B cell (primary cell): ENCODE measurements at regions not wholly inside any gene's neighbourhood (a gene's known extent, or its start where the extent isn't known, plus 50 kb on each side); places are given as distances from the start of the nearest gene placed in this dataset.

ENCODE experiments used
- ATAC-seq: fragments of 200-7000 bp; cut with Tn5 transposase; one replicate; pipeline ENCODE4 v1.10.0; 2021; ENCODE audit warnings: low read depth, mild to moderate bottlenecking, moderate number of reproducible peaks, moderate library complexity
- CTCF ChIA-PET: fragments of 350-600 bp; sonication (Branson Sonifier 250); formaldehyde crosslinking; loops from one replicate; lab custom pipeline; 2021; ENCODE audit warnings: antibody characterized with exemption, inconsistent platforms; lab: Charles Lee
- POLR2A ChIA-PET: fragments of 350-600 bp; sonication (Branson Sonifier 250); formaldehyde crosslinking; loops from one replicate; lab custom pipeline; 2021; ENCODE audit warnings: antibody characterized with exemption; lab: Charles Lee
- DNase-seq: peaks from one replicate; pipeline ENCODE4 v3.0.0; 2013
- H2AFZ ChIP-seq: 2 replicates; pipeline ENCODE4 v1.6.1; 2012; ENCODE audit warnings: mild to moderate bottlenecking, low read depth, low read length; ENCODE audit not compliant: insufficient read depth, poor library complexity, severe bottlenecking
- H3K27ac ChIP-seq, 2 donors: 1 replicate in 1 of 2; 2 replicates in 1 of 2; pipeline ENCODE4 v1.5.1; 2012 to 2013; ENCODE audit warnings: low read length in 2 of 2, mild to moderate bottlenecking in 2 of 2, moderate library complexity in 1 of 2
- H3K27me3 ChIP-seq, 4 experiments: fragments of 200-600 bp in 1 of 4; sonication (generic) in 1 of 4; replicated peaks in 1 of 4; 1 replicate in 2 of 4; 2 replicates in 2 of 4; pipeline versions ENCODE4 v1.6.1 to v1.7.0; 2013 to 2016; ENCODE audit warnings: low read length in 3 of 4, mild to moderate bottlenecking in 2 of 4, mixed read lengths in 1 of 4, moderate library complexity in 1 of 4; ENCODE audit not compliant: insufficient read depth in 4 of 4, control insufficient read depth in 3 of 4; ENCODE audit errors: control extremely low read depth in 1 of 4
- H3K36me3 ChIP-seq, 2 experiments: replicated peaks in 1 of 2; 1 replicate in 1 of 2; 2 replicates in 1 of 2; pipeline versions ENCODE4 v1.6.1 to v1.7.1; 2013; ENCODE audit warnings: low read length in 1 of 2; ENCODE audit not compliant: insufficient read depth in 2 of 2, control insufficient read depth in 1 of 2; ENCODE audit errors: control extremely low read depth in 1 of 2, extremely low read depth in 1 of 2
- H3K4me1 ChIP-seq, 2 donors: fragments of 200-600 bp in 1 of 2; sonication (generic) in 1 of 2; 1 replicate in 1 of 2; 2 replicates in 1 of 2; pipeline versions ENCODE4 v1.5.1 to v1.6.1; 2013 to 2017; ENCODE audit warnings: low read length in 2 of 2; ENCODE audit not compliant: control insufficient read depth in 2 of 2, insufficient read depth in 2 of 2
- H3K4me2 ChIP-seq: replicated peaks from 2 replicates; pipeline ENCODE3; 2012; ENCODE audit warnings: mild to moderate bottlenecking, low read depth, low read length; ENCODE audit not compliant: poor library complexity, severe bottlenecking
- H3K4me3 ChIP-seq, 5 experiments: fragments of 200-600 bp in 1 of 5; sonication (generic) in 1 of 5; 1 replicate in 3 of 5; 2 replicates in 2 of 5; pipeline versions ENCODE4 v1.5.1 to v1.7.0; 2011 to 2016; ENCODE audit warnings: low read length in 4 of 5, mild to moderate bottlenecking in 4 of 5, low read depth in 2 of 5, control low read depth in 1 of 5, moderate library complexity in 1 of 5; ENCODE audit not compliant: insufficient read depth in 1 of 5; ENCODE audit errors: control extremely low read depth in 1 of 5, extremely low read depth in 1 of 5
- H3K79me2 ChIP-seq: fragments of 200-600 bp; sonication (generic); one replicate; pipeline ENCODE4 v1.6.0; 2016; ENCODE audit warnings: low read length; ENCODE audit not compliant: control insufficient read depth, insufficient read depth
- H3K9ac ChIP-seq: fragments of 200-600 bp; sonication (generic); 2 replicates; pipeline ENCODE4 v1.6.1; 2017; ENCODE audit warnings: mild to moderate bottlenecking, low read length, moderate library complexity
- H3K9me3 ChIP-seq, 3 donors: one replicate each; pipeline versions ENCODE4 v1.6.1 to v1.7.1; 2013; ENCODE audit warnings: low read length in 2 of 3; ENCODE audit not compliant: control insufficient read depth in 2 of 3, insufficient read depth in 1 of 3; ENCODE audit errors: control extremely low read depth in 1 of 3
- H4K20me1 ChIP-seq: 2 replicates; pipeline ENCODE4 v1.6.0; 2012; ENCODE audit warnings: mild to moderate bottlenecking, low read length; ENCODE audit not compliant: insufficient read depth, control insufficient read depth, poor library complexity, severe bottlenecking
- H3K27ac Mint-ChIP-seq: one replicate; pipeline ENCODE4 v1.8.0; 2021; ENCODE audit warnings: mixed read lengths
- H3K27me3 Mint-ChIP-seq: one replicate; pipeline ENCODE4 v1.8.0; 2021; ENCODE audit warnings: mixed read lengths
- H3K4me1 Mint-ChIP-seq: one replicate; pipeline ENCODE4 v1.8.0; 2021; ENCODE audit warnings: mixed read lengths
- H3K4me3 Mint-ChIP-seq: one replicate; pipeline ENCODE4 v1.8.0; 2021; ENCODE audit warnings: mixed read lengths
- H3K9me3 Mint-ChIP-seq: one replicate; pipeline ENCODE4 v1.8.0; 2022; ENCODE audit warnings: mixed read lengths; ENCODE audit not compliant: insufficient read depth
- EZH2 ChIP-seq: IDR thresholded peaks from 2 replicates; pipeline ENCODE4 v1.6.1; 2012; ENCODE audit warnings: borderline replicate concordance, low read depth, mild to moderate bottlenecking, moderate library complexity, low read length; ENCODE audit not compliant: insufficient read depth, poor library complexity, severe bottlenecking
- WGBS: methylation state at CpG from one replicate; pipeline ENCODE4 v1.1.5; 2013; ENCODE audit warnings: missing lambda C conversion rate; ENCODE audit not compliant: insufficient coverage; 5-methylcytosine and 5-hydroxymethylcytosine counted together
- intact Hi-C: fragments of 100-400 bp; cut with micrococcal nuclease; formaldehyde crosslinking; loops from one replicate; pipeline ENCODE4 v1.10.0; 2022
- TF ChIP-seq, protein P1 (sequence below): fragments of 200-600 bp; IDR thresholded peaks from one replicate; pipeline ENCODE4 v1.8.0; 2022; ENCODE audit warnings: antibody characterized with exemption, mild to moderate bottlenecking

DNA sequence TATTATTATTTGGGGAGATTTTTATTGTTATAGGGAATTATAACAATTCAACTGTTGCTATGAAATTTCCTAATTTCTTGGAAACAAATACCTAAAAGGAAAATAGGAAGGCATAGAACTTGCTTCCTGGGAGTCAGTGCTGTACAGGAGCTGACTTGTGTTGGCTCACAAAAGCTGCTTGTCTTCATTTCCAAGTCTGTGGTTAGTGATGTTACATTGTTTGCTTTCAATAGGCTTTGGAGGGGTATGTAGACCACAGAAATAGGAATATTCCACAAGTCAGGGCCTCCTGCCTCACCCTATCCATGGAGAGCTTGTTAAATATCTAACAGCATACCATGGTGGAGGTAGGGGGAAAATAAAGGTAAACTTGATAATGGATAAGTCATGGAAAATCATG, 688.9 kb upstream of the FAM98A start:
- Histone ChIP-seq H3K4me3 (no peak overlapping the region), H3K9me3 (no peaks in the 10 kb centered on the region), H3K9ac (no peak overlapping the region), H4K20me1 (no peaks in the 10 kb centered on the region), H3K36me3 (no peaks in the 10 kb centered on the region), H2AFZ (no peak overlapping the region), H3K27me3 (no peaks in the 10 kb centered on the region), H3K79me2 (no peaks in the 10 kb centered on the region), H3K4me2 (no peak overlapping the region), H3K4me1 (no peaks in the 10 kb centered on the region), H3K27ac (no peak overlapping the region)
- Mint-ChIP-seq H3K27me3 (no peaks in the 10 kb centered on the region), H3K4me3 (no peak overlapping the region), H3K27ac (no peak overlapping the region), H3K9me3 (peaks cover 2% of the 10 kb centered on the region), H3K4me1 (no peaks in the 10 kb centered on the region)
- POLR2A ChIA-PET = no interaction called here
- TF ChIP-seq EZH2 = no peak
- TF ChIP-seq, protein P1, sequence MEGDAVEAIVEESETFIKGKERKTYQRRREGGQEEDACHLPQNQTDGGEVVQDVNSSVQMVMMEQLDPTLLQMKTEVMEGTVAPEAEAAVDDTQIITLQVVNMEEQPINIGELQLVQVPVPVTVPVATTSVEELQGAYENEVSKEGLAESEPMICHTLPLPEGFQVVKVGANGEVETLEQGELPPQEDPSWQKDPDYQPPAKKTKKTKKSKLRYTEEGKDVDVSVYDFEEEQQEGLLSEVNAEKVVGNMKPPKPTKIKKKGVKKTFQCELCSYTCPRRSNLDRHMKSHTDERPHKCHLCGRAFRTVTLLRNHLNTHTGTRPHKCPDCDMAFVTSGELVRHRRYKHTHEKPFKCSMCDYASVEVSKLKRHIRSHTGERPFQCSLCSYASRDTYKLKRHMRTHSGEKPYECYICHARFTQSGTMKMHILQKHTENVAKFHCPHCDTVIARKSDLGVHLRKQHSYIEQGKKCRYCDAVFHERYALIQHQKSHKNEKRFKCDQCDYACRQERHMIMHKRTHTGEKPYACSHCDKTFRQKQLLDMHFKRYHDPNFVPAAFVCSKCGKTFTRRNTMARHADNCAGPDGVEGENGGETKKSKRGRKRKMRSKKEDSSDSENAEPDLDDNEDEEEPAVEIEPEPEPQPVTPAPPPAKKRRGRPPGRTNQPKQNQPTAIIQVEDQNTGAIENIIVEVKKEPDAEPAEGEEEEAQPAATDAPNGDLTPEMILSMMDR = no peak
- CTCF ChIA-PET = no interaction called here
- intact Hi-C loops = no loop called here
- ATAC-seq (no peak), DNase-seq (no peak)

DNA sequence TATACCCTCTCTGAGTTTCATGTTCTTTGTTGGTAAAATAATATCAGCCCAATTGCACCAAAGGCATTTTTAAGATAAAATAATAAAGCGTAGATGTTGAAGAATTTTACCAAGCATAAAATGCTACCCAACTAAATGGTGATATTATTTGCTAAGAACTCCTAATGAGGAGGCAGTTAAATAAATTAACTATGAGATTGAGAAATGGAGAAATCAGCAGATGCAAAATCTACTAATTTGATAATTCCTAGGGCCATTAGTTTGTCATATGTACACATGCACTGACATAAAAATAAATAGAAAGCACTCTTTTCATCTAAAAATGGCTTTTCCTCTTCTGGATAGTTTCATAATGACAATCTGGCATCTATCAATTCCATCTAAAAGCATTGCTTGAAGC, 681.5 kb upstream of the FAM98A start:
- ATAC-seq = no peak
- Histone ChIP-seq H3K4me1 (no peaks in the 10 kb centered on the region), H2AFZ (no peak overlapping the region), H4K20me1 (no peaks in the 10 kb centered on the region), H3K9ac (no peak overlapping the region), H3K4me2 (no peak overlapping the region), H3K27me3 (no peaks in the 10 kb centered on the region), H3K79me2 (no peaks in the 10 kb centered on the region), H3K36me3 (no peaks in the 10 kb centered on the region), H3K9me3 (no peaks in the 10 kb centered on the region), H3K27ac (no peak overlapping the region), H3K4me3 (no peak overlapping the region)
- intact Hi-C loops = no loop called here
- H3K9me3 Mint-ChIP-seq = peaks cover 2% of the 10 kb centered on the region
- no peaks in the 10 kb centered on the region for H3K27me3 Mint-ChIP-seq
- ChIA-PET CTCF (no interaction called here), POLR2A (no interaction called here)
- H3K4me3 Mint-ChIP-seq = no peak overlapping the region
- no peak overlapping the region for H3K27ac Mint-ChIP-seq
- no peak for DNase-seq
- no CpG with 5 or more reads among the region's 1 CpG for WGBS
- TF ChIP-seq, protein P1 = no peak
- TF ChIP-seq EZH2 = no peak
- no peaks in the 10 kb centered on the region for H3K4me1 Mint-ChIP-seq
